HCT116 (cell line): ENCODE measurements at regions not wholly inside any gene's neighbourhood (a gene's known extent, or its start where the extent isn't known, plus 50 kb on each side); places are given as distances from the start of the nearest gene placed in this dataset.

Experiments
- ATAC-seq: fragments of 200-7000 bp; cut with Tn5 transposase; 2 replicates; pipeline ENCODE4 v1.9.1; 2020; ENCODE audit warnings: mild to moderate bottlenecking, moderate library complexity
- BruUV-seq: library from RNA; stranded (reverse); fragments of 400-500 nt; replicated peaks from 2 replicates; lab custom pipeline; 2021; lab: Mats Ljungman, UMichigan
- CTCF ChIA-PET: fragments of 300-600 bp; sonication (Branson Sonifier 250); formaldehyde crosslinking; loops from one replicate; lab custom pipeline; 2021; ENCODE audit warnings: antibody characterized with exemption; lab: Charles Lee
- POLR2A ChIA-PET: fragments of 300-600, 350-600 bp; sonication (Branson Sonifier 250); formaldehyde crosslinking; loops from one replicate; lab custom pipeline; 2021; ENCODE audit warnings: antibody characterized with exemption; lab: Charles Lee
- RAD21 ChIA-PET, 2 experiments: fragments of 300-600 bp; sonication (Branson Sonifier 250); formaldehyde crosslinking; loops; one replicate each; lab custom pipeline; 2023; ENCODE audit warnings: low total read pairs in 2 of 2; ENCODE audit not compliant: uncharacterized antibody in 2 of 2, unreplicated experiment in 2 of 2, low non-redundant PET in 1 of 2; lab: Charles Lee
- DNase-seq: peaks from one replicate; pipeline ENCODE4 v3.0.0-alpha.2; 2010; ENCODE audit warnings: low read depth, low spot score
- H2AFZ ChIP-seq: fragments of 200-600 bp; shearing (Covaris generic), sonication (generic); 2 replicates; pipeline ENCODE4 v1.6.1; 2017; ENCODE audit warnings: low read depth, mixed run types, mixed read lengths, antibody characterized with exemption, low read length; ENCODE audit not compliant: poor library complexity, severe bottlenecking
- H3K27ac ChIP-seq: 2 replicates; pipeline ENCODE4 v1.5.1; 2012; ENCODE audit warnings: low read depth, low read length
- H3K27me3 ChIP-seq: fragments of 200-600 bp; sonication (generic); 2 replicates; pipeline ENCODE4 v1.6.1; 2016; ENCODE audit warnings: mixed run types, low read length, mixed read lengths; ENCODE audit not compliant: insufficient read depth
- H3K36me3 ChIP-seq, 2 experiments: fragments of 200-500 bp in 1 of 2; fragments of 200-600 bp in 1 of 2; sonication (Bioruptor generic) in 1 of 2; sonication (generic) in 1 of 2; 2 replicates each; pipeline versions ENCODE4 v1.5.1 to v1.6.1; 2014 to 2016; ENCODE audit warnings: low read length in 2 of 2, inconsistent platforms in 1 of 2, mixed read lengths in 1 of 2, mixed run types in 1 of 2; ENCODE audit not compliant: insufficient read depth in 2 of 2, control insufficient read depth in 1 of 2
- H3K4me1 ChIP-seq, 2 experiments: fragments of 200-600 bp in 1 of 2; sonication (generic) in 1 of 2; 2 replicates each; pipeline versions ENCODE4 v1.5.1 to v1.6.1; 2012 to 2017; ENCODE audit warnings: low read length in 2 of 2, inconsistent platforms in 1 of 2, mild to moderate bottlenecking in 1 of 2, mixed read lengths in 1 of 2, mixed run types in 1 of 2, moderate library complexity in 1 of 2; ENCODE audit not compliant: insufficient read depth in 2 of 2, control insufficient read depth in 1 of 2
- H3K4me2 ChIP-seq: fragments of 200-600 bp; sonication (generic); 2 replicates; pipeline ENCODE4 v1.6.1; 2017; ENCODE audit warnings: mixed run types, low read length, mixed read lengths
- H3K4me3 ChIP-seq, 2 experiments: fragments of 200-600 bp in 1 of 2; sonication (generic) in 1 of 2; replicated peaks in 1 of 2; 2 replicates each; pipeline ENCODE4 v1.5.1; 2011 to 2016; ENCODE audit warnings: low read length in 2 of 2, control low read depth in 1 of 2, low read depth in 1 of 2, mild to moderate bottlenecking in 1 of 2, mixed read lengths in 1 of 2, mixed run types in 1 of 2
- H3K79me2 ChIP-seq: fragments of 200-600 bp; sonication (generic); 2 replicates; pipeline ENCODE4 v1.6.1; 2017; ENCODE audit warnings: mild to moderate bottlenecking, mixed run types, low read length, moderate library complexity, mixed read lengths; ENCODE audit not compliant: insufficient read depth
- H3K9ac ChIP-seq: fragments of 200-600 bp; sonication (generic); 2 replicates; pipeline ENCODE4 v1.6.1; 2016; ENCODE audit warnings: low read length, mixed read lengths
- H3K9me2 ChIP-seq: fragments of 200-600 bp; sonication (generic), shearing (Covaris generic); 2 replicates; pipeline ENCODE4 v1.6.1; 2017; ENCODE audit warnings: mixed run types, mild to moderate bottlenecking, moderate library complexity; ENCODE audit not compliant: insufficient read depth
- H3K9me3 ChIP-seq, 2 experiments: fragments of 200-500 bp in 1 of 2; fragments of 200-600 bp in 1 of 2; sonication (Bioruptor generic) in 1 of 2; sonication (generic) in 1 of 2; 2 replicates each; pipeline ENCODE4 v1.6.1; 2014 to 2017; ENCODE audit warnings: low read length in 2 of 2, mixed read lengths in 2 of 2, inconsistent platforms in 1 of 2, low read depth in 1 of 2, mild to moderate bottlenecking in 1 of 2, mixed run types in 1 of 2, moderate library complexity in 1 of 2; ENCODE audit not compliant: control insufficient read depth in 1 of 2, insufficient read depth in 1 of 2
- H4K20me1 ChIP-seq: fragments of 200-600 bp; sonication (generic), shearing (Covaris generic); 2 replicates; pipeline ENCODE4 v1.6.1; 2017; ENCODE audit warnings: mixed run types, mild to moderate bottlenecking, moderate library complexity; ENCODE audit not compliant: insufficient read depth
- ATF3 ChIP-seq: IDR thresholded peaks from 2 replicates; pipeline ENCODE4 v1.6.1; 2012
- CBX3 ChIP-seq: IDR thresholded peaks from 2 replicates; pipeline ENCODE4 v1.6.1; 2012; ENCODE audit warnings: low read depth
- CEBPB ChIP-seq: IDR thresholded peaks from 2 replicates; pipeline ENCODE4 v1.6.1; 2012; ENCODE audit warnings: low read depth
- CTCF ChIP-seq, 3 experiments: fragments of 200-600 bp in 1 of 3; sonication (generic) in 1 of 3; IDR thresholded peaks in 2 of 3; conservative IDR thresholded peaks in 1 of 3; 2 replicates each; pipeline ENCODE4 v1.5.1; 2012 to 2017; ENCODE audit warnings: low read depth in 2 of 3, low read length in 2 of 3, antibody characterized with exemption in 1 of 3, borderline replicate concordance in 1 of 3, control low read depth in 1 of 3, mild to moderate bottlenecking in 1 of 3, mixed read lengths in 1 of 3, mixed run types in 1 of 3, moderate library complexity in 1 of 3; ENCODE audit not compliant: insufficient read depth in 1 of 3
- EGR1 ChIP-seq: IDR thresholded peaks from 2 replicates; pipeline ENCODE4 v1.6.1; 2012; ENCODE audit warnings: low read depth
- ELF1 ChIP-seq: IDR thresholded peaks from 2 replicates; pipeline ENCODE4 v1.6.1; 2012; ENCODE audit warnings: low read depth, borderline replicate concordance
- EZH2 ChIP-seq: fragments of 200-600 bp; sonication (generic); IDR thresholded peaks from 2 replicates; pipeline ENCODE4 v1.6.1; 2017; ENCODE audit warnings: antibody characterized with exemption, mixed run types
- EZH2phosphoT487 ChIP-seq: fragments of 200-600 bp; IDR thresholded peaks from 2 replicates; pipeline ENCODE4 v1.6.1; 2018; ENCODE audit warnings: antibody characterized with exemption, borderline replicate concordance
- JUND ChIP-seq: IDR thresholded peaks from 2 replicates; pipeline ENCODE4 v1.6.1; 2012
- MAX ChIP-seq: IDR thresholded peaks from 2 replicates; pipeline ENCODE4 v1.6.1; 2012
- POLR2A ChIP-seq: IDR thresholded peaks from 2 replicates; pipeline ENCODE4 v1.7.0; 2011; ENCODE audit warnings: borderline replicate concordance; ENCODE audit not compliant: insufficient read depth, insufficient read length; ENCODE audit errors: extremely low read depth
- POLR2AphosphoS5 ChIP-seq: IDR thresholded peaks from 2 replicates; pipeline ENCODE4 v1.6.1; 2011; ENCODE audit warnings: mild to moderate bottlenecking, low read depth, low read length, moderate library complexity
- SIN3A ChIP-seq: IDR thresholded peaks from 2 replicates; pipeline ENCODE4 v1.6.1; 2012; ENCODE audit warnings: low read depth
- SP1 ChIP-seq: IDR thresholded peaks from 2 replicates; pipeline ENCODE4 v1.6.1; 2012; ENCODE audit warnings: low read depth
- SRF ChIP-seq: IDR thresholded peaks from 2 replicates; pipeline ENCODE4 v1.6.1; 2012; ENCODE audit warnings: low read depth
- TCF7L2 ChIP-seq: IDR thresholded peaks from 2 replicates; pipeline ENCODE4 v1.7.0; 2011; ENCODE audit warnings: borderline replicate concordance, inconsistent platforms; ENCODE audit not compliant: insufficient read depth, insufficient read length; ENCODE audit errors: extremely low read depth
- ZFX ChIP-seq: fragments of 450-650 bp; IDR thresholded peaks from 2 replicates; pipeline ENCODE4 v1.6.1; 2017
- intact Hi-C: fragments of 100-400 bp; cut with micrococcal nuclease; formaldehyde crosslinking; loops from 2 replicates; pipeline ENCODE4 v1.10.0; 2022

GRCh38 chr13:33633701-33634545 lies 184.0 kb upstream of the RFC3 start:
- no peaks in the 10 kb centered on the region for H3K36me3 ChIP-seq
- POLR2A ChIA-PET = no interaction called here
- H3K9me2 ChIP-seq = no peaks in the 10 kb centered on the region
- ATAC-seq (no peak), DNase-seq (no peak)
- H3K9ac ChIP-seq = no peak overlapping the region
- no peaks in the 10 kb centered on the region for H3K4me1 ChIP-seq
- H3K4me2 ChIP-seq = no peak overlapping the region
- H3K9me3 ChIP-seq = no peaks in the 10 kb centered on the region
- H3K27me3 ChIP-seq = no peaks in the 10 kb centered on the region
- intact Hi-C loops = no loop called here
- H4K20me1 ChIP-seq = no peaks in the 10 kb centered on the region
- BruUV-seq = no TSS peak
- no peak overlapping the region for H2AFZ ChIP-seq
- no peak overlapping the region for H3K27ac ChIP-seq
- no peaks in the 10 kb centered on the region for H3K79me2 ChIP-seq
- no peak for TF ChIP-seq MAX
- no peak for TF ChIP-seq SP1
- no peak for TF ChIP-seq POLR2A
- TF ChIP-seq CEBPB = no peak
- no peak for TF ChIP-seq ATF3
- no peak for TF ChIP-seq SRF
- TF ChIP-seq, all 23 proteins: peak for 0
- ChIA-PET RAD21 (no interaction called here), CTCF (no interaction called here)
- no peak overlapping the region for H3K4me3 ChIP-seq

GRCh38 chr13:33634546-33634982 lies 183.4 kb upstream of the RFC3 start:
- no peak overlapping the region for H3K27ac ChIP-seq
- no peak for DNase-seq
- ATAC-seq = no peak
- H3K9ac ChIP-seq = no peak overlapping the region
- H4K20me1 ChIP-seq = no peaks in the 10 kb centered on the region
- ChIA-PET CTCF (no interaction called here), RAD21 (no interaction called here), POLR2A (no interaction called here)
- no peaks in the 10 kb centered on the region for H3K27me3 ChIP-seq
- no peaks in the 10 kb centered on the region for H3K4me1 ChIP-seq
- intact Hi-C loops = no loop called here
- no peaks in the 10 kb centered on the region for H3K36me3 ChIP-seq
- BruUV-seq = no TSS peak
- H3K79me2 ChIP-seq = no peaks in the 10 kb centered on the region
- no peaks in the 10 kb centered on the region for H3K9me3 ChIP-seq
- H3K4me2 ChIP-seq = no peak overlapping the region
- no peaks in the 10 kb centered on the region for H3K9me2 ChIP-seq
- no peak overlapping the region for H3K4me3 ChIP-seq
- H2AFZ ChIP-seq = no peak overlapping the region
- TF ChIP-seq EZH2phosphoT487 (no peak), CTCF (IDR thresholded peaks at IDR 0.05 in 2 of 3, conservative IDR thresholded peaks at IDR 0.05 in 1 of 3; ENCODE audit: borderline replicate concordance in 1 of 3, insufficient read depth in 1 of 3, low read depth in 2 of 3, low read length in 2 of 3) (no peak), POLR2A (no peak), CBX3 (no peak), ELF1 (no peak), EZH2 (no peak), TCF7L2 (no peak), POLR2AphosphoS5 (no peak), SIN3A (no peak), EGR1 (no peak), JUND (no peak), ZFX (no peak), SRF (no peak), SP1 (no peak), MAX (no peak)
